Transverse colon (tissue), 3 donors: ENCODE measurements at regions not wholly inside any gene's neighbourhood (a gene's known extent, or its start where the extent isn't known, plus 50 kb on each side); places are given as distances from the start of the nearest gene placed in this dataset.
"Not testable (repeated sequence)": the region's sequence is repeated elsewhere in the genome, so short reads cannot be mapped to it uniquely, and the experiment has no call there.

Source experiments
- CTCF ChIP-seq, 5 experiments: fragments of 200-600 bp in 3 of 5; fragments of 450-650 bp in 2 of 5; sonication (generic) in 3 of 5; IDR thresholded peaks; 1 replicate in 2 of 5; 2 replicates in 3 of 5; pipeline ENCODE4 v1.5.1; 2016 to 2017; ENCODE audit warnings: antibody characterized with exemption in 5 of 5, inconsistent platforms in 3 of 5, mild to moderate bottlenecking in 2 of 5, moderate library complexity in 1 of 5
- EP300 ChIP-seq: sonication (generic); formaldehyde crosslinking; IDR thresholded peaks from one replicate; pipeline ENCODE4 v1.6.1; 2017; ENCODE audit warnings: antibody characterized with exemption, low read depth
- POLR2A ChIP-seq: fragments of 450-650 bp; IDR thresholded peaks from one replicate; pipeline ENCODE4 v1.6.1; 2016; ENCODE audit warnings: antibody characterized with exemption, mild to moderate bottlenecking, moderate library complexity

- TF ChIP-seq CTCF (IDR thresholded peaks at IDR 0.05); POLR2A; EP300: not testable (repeated sequence)
Observed at GRCh38 chr10:131581547-131581946, 270.0 kb upstream of the TCERG1L start.
